GM18519 (cell line): ENCODE measurements at regions not wholly inside any gene's neighbourhood (a gene's known extent, or its start where the extent isn't known, plus 50 kb on each side); places are given as distances from the start of the nearest gene placed in this dataset.

Source experiments
- ATAC-seq: cut with Tn5 transposase; IDR thresholded peaks from one replicate; pipeline ENCODE4 v1.9.1; 2021; ENCODE audit warnings: mild to moderate bottlenecking, moderate library complexity; ENCODE audit not compliant: unreplicated experiment, low FRiP score

GRCh38 chr10:29131952-29132547, 156.8 kb upstream of the LYZL1 start:
- no peak for ATAC-seq

GRCh38 chr10:29132551-29133111, 156.2 kb upstream of the LYZL1 start:
- no peak for ATAC-seq

- no peak for ATAC-seq
These were observed 153.5 kb upstream of the LYZL1 start for GRCh38 chr10:29135337-29135736.

GRCh38 chr10:29136411-29136810, 152.5 kb upstream of the LYZL1 start:
- ATAC-seq = no peak

GRCh38 chr10:29140151-29140550, 148.7 kb upstream of the LYZL1 start:
- ATAC-seq = no peak

GRCh38 chr10:29140991-29141390, 147.9 kb upstream of the LYZL1 start:
- ATAC-seq = no peak

- ATAC-seq = no peak
These were observed 147.1 kb upstream of the LYZL1 start for GRCh38 chr10:29141761-29142160.

GRCh38 chr10:29142516-29143314, 146.2 kb upstream of the LYZL1 start:
- ATAC-seq = no peak

GRCh38 chr10:29144126-29144525, 144.7 kb upstream of the LYZL1 start:
- no peak for ATAC-seq

GRCh38 chr10:29146311-29147100, 142.4 kb upstream of the LYZL1 start:
- no peak for ATAC-seq

- ATAC-seq = no peak
These were observed 138.9 kb upstream of the LYZL1 start for GRCh38 chr10:29150010-29150409.

- ATAC-seq = no peak
These were observed 137.9 kb upstream of the LYZL1 start for GRCh38 chr10:29151005-29151404.

GRCh38 chr10:29157321-29157720, 131.5 kb upstream of the LYZL1 start:
- ATAC-seq = no peak

- no peak for ATAC-seq
These were observed 130.8 kb upstream of the LYZL1 start for GRCh38 chr10:29158066-29158465.

GRCh38 chr10:29160150-29160617, 128.7 kb upstream of the LYZL1 start:
- ATAC-seq = no peak

GRCh38 chr10:29163746-29164145, 125.1 kb upstream of the LYZL1 start:
- ATAC-seq = no peak

GRCh38 chr10:29166713-29167112, 122.2 kb upstream of the LYZL1 start:
- ATAC-seq = no peak

- ATAC-seq = no peak
These were observed 119.8 kb upstream of the LYZL1 start for GRCh38 chr10:29169021-29169420.

- ATAC-seq = no peak
These were observed 117.2 kb upstream of the LYZL1 start for GRCh38 chr10:29171717-29172116.

GRCh38 chr10:29174389-29174788, 114.5 kb upstream of the LYZL1 start:
- ATAC-seq = no peak
